ENCODE measurements at regions not wholly inside any gene's neighbourhood (a gene's known extent, or its start where the extent isn't known, plus 50 kb on each side); places are given as distances from the start of the nearest gene placed in this dataset.

DNA sequence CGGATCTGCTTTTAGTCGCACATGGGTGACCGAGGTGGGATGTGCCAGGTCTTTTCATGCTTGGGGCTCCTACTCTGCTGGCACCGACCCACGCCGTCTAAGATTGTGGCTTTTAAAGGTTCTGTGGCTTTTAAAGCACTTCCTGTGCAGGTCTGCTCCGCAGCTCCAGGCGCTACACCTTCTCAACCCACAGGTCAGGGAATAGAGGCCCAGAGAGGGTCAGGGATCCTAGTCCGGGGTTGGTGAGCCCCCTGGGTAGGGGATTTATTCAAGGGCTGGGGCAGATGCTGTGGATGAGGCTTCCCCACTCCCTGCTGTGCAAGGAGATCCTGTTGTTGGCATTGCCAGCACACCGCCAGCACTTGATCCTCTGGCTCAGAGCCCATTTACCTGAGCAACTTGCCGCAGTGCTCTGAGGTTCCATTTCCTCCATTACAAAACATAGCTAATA lies 212.8 kb upstream of the RAB4A start:
- TF ChIP-seq, protein P1, sequence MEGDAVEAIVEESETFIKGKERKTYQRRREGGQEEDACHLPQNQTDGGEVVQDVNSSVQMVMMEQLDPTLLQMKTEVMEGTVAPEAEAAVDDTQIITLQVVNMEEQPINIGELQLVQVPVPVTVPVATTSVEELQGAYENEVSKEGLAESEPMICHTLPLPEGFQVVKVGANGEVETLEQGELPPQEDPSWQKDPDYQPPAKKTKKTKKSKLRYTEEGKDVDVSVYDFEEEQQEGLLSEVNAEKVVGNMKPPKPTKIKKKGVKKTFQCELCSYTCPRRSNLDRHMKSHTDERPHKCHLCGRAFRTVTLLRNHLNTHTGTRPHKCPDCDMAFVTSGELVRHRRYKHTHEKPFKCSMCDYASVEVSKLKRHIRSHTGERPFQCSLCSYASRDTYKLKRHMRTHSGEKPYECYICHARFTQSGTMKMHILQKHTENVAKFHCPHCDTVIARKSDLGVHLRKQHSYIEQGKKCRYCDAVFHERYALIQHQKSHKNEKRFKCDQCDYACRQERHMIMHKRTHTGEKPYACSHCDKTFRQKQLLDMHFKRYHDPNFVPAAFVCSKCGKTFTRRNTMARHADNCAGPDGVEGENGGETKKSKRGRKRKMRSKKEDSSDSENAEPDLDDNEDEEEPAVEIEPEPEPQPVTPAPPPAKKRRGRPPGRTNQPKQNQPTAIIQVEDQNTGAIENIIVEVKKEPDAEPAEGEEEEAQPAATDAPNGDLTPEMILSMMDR (IDR thresholded peaks at IDR 0.05; ENCODE audit: insufficient read depth, low read depth, low read length) = no peak
- no peak for DNase-seq (ENCODE audit: low read depth)
- no peak overlapping the region for H3K4me3 ChIP-seq (ENCODE audit: low read depth, low read length)

DNA sequence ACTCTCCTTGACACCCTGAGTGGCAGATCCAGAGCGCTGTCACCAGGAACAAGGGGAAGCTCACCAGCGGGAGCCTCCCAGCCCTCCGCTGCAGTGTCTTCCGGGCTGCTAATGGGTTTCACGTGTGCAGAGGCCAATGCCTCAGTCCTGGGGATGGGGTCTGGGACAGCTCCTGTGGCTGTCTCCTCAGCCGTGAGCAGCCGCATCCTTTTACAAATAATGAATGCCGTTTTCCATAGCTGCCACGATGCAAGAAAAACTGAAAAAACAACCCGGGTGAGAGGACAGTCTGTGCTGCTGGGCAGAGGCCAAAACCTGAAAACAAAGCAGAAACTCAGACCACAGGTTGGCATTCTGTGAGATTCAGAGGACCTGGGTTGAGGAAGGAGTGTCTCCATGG lies 212.2 kb upstream of the RAB4A start:
- TF ChIP-seq, protein P1 (IDR thresholded peaks at IDR 0.05; ENCODE audit: insufficient read depth, low read depth, low read length) = no peak
- no peak overlapping the region for H3K4me3 ChIP-seq (ENCODE audit: low read depth, low read length)
- DNase-seq (ENCODE audit: low read depth) = no peak

DNA sequence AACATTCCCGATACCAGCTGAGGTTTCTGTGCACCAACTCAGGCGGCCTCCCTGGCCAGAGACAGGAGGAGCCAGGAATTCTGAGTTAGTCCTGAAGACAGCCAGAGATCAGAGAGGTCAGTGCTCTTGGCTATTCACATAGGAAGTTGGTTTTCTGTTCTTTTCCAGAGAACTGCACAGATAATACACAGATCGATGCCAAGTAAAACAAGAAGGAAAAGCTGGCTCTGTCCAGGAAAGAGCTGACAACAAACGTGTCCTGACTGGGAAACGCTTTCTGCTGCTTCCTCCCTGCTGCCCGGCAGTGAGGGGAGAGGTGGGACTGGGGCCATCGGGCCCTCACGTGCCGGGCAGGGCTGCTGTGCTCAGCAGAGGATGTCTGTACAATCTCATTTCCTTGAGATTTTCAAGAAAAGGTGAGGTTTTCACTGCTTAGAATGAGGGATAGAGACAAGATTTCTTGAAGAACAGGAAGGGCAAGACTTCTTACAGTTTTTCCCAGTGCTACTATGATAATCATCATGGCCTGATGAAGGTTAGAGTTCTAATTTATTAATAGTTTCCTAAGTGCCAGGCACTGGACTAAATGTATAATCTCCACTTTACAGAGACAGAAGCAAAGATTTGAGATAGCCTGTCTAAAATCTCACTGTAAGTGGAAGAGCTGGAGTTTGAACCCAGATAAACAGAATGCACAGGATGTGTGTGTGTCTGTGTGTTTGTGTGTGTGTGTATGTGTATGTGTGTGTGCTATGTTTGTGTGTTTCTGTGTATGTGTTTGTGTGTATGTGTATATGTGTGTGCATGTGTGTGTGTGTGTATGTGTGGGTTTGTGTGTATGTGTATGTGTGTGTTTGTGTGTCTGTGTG lies 211.0 kb upstream of the RAB4A start:
- DNase-seq (ENCODE audit: low read depth) = peak; percentile 23
- TF ChIP-seq, protein P1 (IDR thresholded peaks at IDR 0.05; ENCODE audit: insufficient read depth, low read depth, low read length) = no peak
- no peak overlapping the region for H3K4me3 ChIP-seq (ENCODE audit: low read depth, low read length)

GRCh38 chr1:229062135-229062534 lies 208.8 kb upstream of the RAB4A start:
- H3K4me3 ChIP-seq (ENCODE audit: low read depth, low read length) = no peak overlapping the region
- TF ChIP-seq, protein P1 (IDR thresholded peaks at IDR 0.05; ENCODE audit: insufficient read depth, low read depth, low read length) = no peak
- DNase-seq (ENCODE audit: low read depth) = no peak

DNA sequence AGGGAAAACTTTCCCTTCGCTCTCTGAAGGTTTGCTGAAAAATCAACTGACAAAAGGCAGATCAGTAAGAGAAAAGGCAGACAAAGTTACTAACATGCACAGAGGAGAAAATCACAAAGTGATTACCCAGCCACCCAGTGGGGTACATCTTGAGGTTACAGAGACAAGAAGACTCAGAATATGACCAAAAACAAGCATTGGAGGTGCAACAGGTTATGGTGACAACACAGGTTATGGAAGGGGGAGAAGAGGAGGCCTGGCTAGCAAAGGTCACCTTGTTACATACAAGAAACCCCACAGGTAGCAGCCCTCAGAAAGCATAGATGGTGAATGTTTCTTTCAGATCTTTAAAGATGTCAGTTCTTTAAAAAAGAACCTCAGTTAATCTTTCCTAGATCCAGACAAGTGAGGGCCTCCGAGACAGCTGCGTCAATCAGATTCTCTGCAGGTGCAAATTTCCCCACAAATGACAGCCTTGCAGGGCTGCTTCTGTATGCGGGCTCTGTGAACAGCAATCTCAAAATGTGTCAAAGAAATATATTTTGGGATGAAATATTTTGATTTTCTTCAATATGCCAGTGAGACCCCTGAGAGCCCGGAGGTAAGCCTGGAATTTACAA lies 207.6 kb upstream of the RAB4A start:
- H3K4me3 ChIP-seq (ENCODE audit: low read depth, low read length) = no peak overlapping the region
- no peak for DNase-seq (ENCODE audit: low read depth)
- TF ChIP-seq, protein P1 (IDR thresholded peaks at IDR 0.05; ENCODE audit: insufficient read depth, low read depth, low read length) = no peak

- no peak overlapping the region for H3K4me3 ChIP-seq (ENCODE audit: low read depth, low read length)
- TF ChIP-seq, protein P1 (IDR thresholded peaks at IDR 0.05; ENCODE audit: insufficient read depth, low read depth, low read length) = no peak
- peak; percentile 53 for DNase-seq (ENCODE audit: low read depth)
Measured at GRCh38 chr1:229064320-229065168, 206.4 kb upstream of the RAB4A start.
